ENCODE measurements at regions not wholly inside any gene's neighbourhood (a gene's known extent, or its start where the extent isn't known, plus 50 kb on each side); places are given as distances from the start of the nearest gene placed in this dataset.

- TF ChIP-seq POLR2A (IDR thresholded peaks at IDR 0.05) = no peak
- TF ChIP-seq CTCF (IDR thresholded peaks at IDR 0.05) = no peak
Observed at GRCh38 chr2:198692907-198693510, 764.7 kb downstream of the SATB2 start.

Measured in thyroid gland (tissue), 4 donors.